Psoas muscle (tissue), 7 donors: ENCODE measurements at regions not wholly inside any gene's neighbourhood (a gene's known extent, or its start where the extent isn't known, plus 50 kb on each side); places are given as distances from the start of the nearest gene placed in this dataset.

Source experiments
- ATAC-seq, 4 donors: fragments of 200-7000 bp; cut with Tn5 transposase; one replicate each; pipeline ENCODE4 v1.9.1; 2020; ENCODE audit warnings: moderate library complexity in 3 of 4, mild to moderate bottlenecking in 2 of 4
- DNase-seq, 2 donors: peaks; one replicate each; pipeline ENCODE4 v3.0.0-alpha.2; 2020
- H3K27ac ChIP-seq: fragments of 200-600 bp; one replicate; pipeline ENCODE4 v1.8.0; 2022
- H3K27me3 ChIP-seq, 3 donors: fragments of 200-600 bp in 1 of 3; one replicate each; pipeline versions ENCODE4 v1.6.1 to v1.8.0; 2013 to 2022; ENCODE audit warnings: low read length in 2 of 3, mild to moderate bottlenecking in 2 of 3, moderate library complexity in 1 of 3; ENCODE audit not compliant: insufficient read depth in 3 of 3
- H3K36me3 ChIP-seq, 2 donors: fragments of 200-600 bp in 1 of 2; one replicate each; pipeline versions ENCODE4 v1.6.1 to v1.8.0; 2013 to 2022; ENCODE audit warnings: low read depth in 1 of 2, mild to moderate bottlenecking in 1 of 2, moderate library complexity in 1 of 2; ENCODE audit not compliant: insufficient read depth in 1 of 2
- H3K4me1 ChIP-seq: fragments of 200-600 bp; one replicate; pipeline ENCODE4 v1.8.0; 2022
- H3K4me3 ChIP-seq: fragments of 200-600 bp; one replicate; pipeline ENCODE4 v1.8.0; 2022; ENCODE audit warnings: mild to moderate bottlenecking
- H3K9me3 ChIP-seq: fragments of 200-600 bp; one replicate; pipeline ENCODE4 v1.8.0; 2022
- WGBS, 3 donors: extraction: QIAGEN DNeasy Blood & Tissue Kit; methylation state at CpG; one replicate each; pipeline versions ENCODE4 v1.1.6 to v1.1.7; 2013; 5-methylcytosine and 5-hydroxymethylcytosine counted together
- intact Hi-C, 2 donors: fragments of 100-400 bp; cut with DNase I; formaldehyde crosslinking; loops; one replicate each; pipeline versions ENCODE4 v1.11.0 to v1.14.2; 2022
- TF ChIP-seq, protein P1 (sequence below): fragments of 200-600 bp; IDR thresholded peaks from one replicate; pipeline ENCODE4 v1.8.0; 2022; ENCODE audit warnings: antibody characterized with exemption
- donor health status: healthy with polysubstance abuse.
- donor health status: DM: no; HTN: no; CAD: no; lungs with moderate emphysema.
- donor health status: Bipolar disorder and iron deficiency.
- donor health status: healthy.
- donor health status: DM: yes; HTN: yes; CAD: no.
- donor health status: DM: no; HTN: no; CAD: no.
- donor health status: DM: yes; HTN: yes; CAD: no.

GRCh38 chr7:52071744-52072143 is 755.1 kb upstream of the COBL start:
- 0 to 59% (median 56%) methylated on average over 1 of the region's 1 CpG for WGBS, 3 donors
- Histone ChIP-seq H3K27me3 (no peaks in the 10 kb centered on the region), H3K36me3 (no peaks in the 10 kb centered on the region), H3K27ac (no peak overlapping the region), H3K4me3 (no peak overlapping the region), H3K4me1 (no peaks in the 10 kb centered on the region), H3K9me3 (no peaks in the 10 kb centered on the region)
- no peak for ATAC-seq
- TF ChIP-seq, protein P1, sequence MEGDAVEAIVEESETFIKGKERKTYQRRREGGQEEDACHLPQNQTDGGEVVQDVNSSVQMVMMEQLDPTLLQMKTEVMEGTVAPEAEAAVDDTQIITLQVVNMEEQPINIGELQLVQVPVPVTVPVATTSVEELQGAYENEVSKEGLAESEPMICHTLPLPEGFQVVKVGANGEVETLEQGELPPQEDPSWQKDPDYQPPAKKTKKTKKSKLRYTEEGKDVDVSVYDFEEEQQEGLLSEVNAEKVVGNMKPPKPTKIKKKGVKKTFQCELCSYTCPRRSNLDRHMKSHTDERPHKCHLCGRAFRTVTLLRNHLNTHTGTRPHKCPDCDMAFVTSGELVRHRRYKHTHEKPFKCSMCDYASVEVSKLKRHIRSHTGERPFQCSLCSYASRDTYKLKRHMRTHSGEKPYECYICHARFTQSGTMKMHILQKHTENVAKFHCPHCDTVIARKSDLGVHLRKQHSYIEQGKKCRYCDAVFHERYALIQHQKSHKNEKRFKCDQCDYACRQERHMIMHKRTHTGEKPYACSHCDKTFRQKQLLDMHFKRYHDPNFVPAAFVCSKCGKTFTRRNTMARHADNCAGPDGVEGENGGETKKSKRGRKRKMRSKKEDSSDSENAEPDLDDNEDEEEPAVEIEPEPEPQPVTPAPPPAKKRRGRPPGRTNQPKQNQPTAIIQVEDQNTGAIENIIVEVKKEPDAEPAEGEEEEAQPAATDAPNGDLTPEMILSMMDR, result no peak
- intact Hi-C loops, result no loop called here
- DNase-seq, result no peak

- H3K4me3 ChIP-seq, result no peak overlapping the region
- H3K4me1 ChIP-seq, result no peaks in the 10 kb centered on the region
- WGBS, 3 donors, result 65 to 76% (median 65%) methylated on average over 1 of the region's 1 CpG
- no peak for DNase-seq
- ATAC-seq, result no peak
- no peak overlapping the region for H3K27ac ChIP-seq
- TF ChIP-seq, protein P1, result no peak
- H3K27me3 ChIP-seq, result no peaks in the 10 kb centered on the region
- H3K36me3 ChIP-seq, result no peaks in the 10 kb centered on the region
- intact Hi-C loops, result no loop called here
- no peaks in the 10 kb centered on the region for H3K9me3 ChIP-seq
Measured at GRCh38 chr7:52064493-52064892, 747.9 kb upstream of the COBL start.

- H3K4me3 ChIP-seq, result no peak overlapping the region
- DNase-seq, result no peak
- ATAC-seq, result no peak
- intact Hi-C loops, result no loop called here
- WGBS, 3 donors, result 64 to 73% (median 71%) methylated on average over 2 of the region's 2 CpGs
- no peaks in the 10 kb centered on the region for H3K4me1 ChIP-seq
- no peaks in the 10 kb centered on the region for H3K9me3 ChIP-seq
- no peak overlapping the region for H3K27ac ChIP-seq
- H3K27me3 ChIP-seq, result no peaks in the 10 kb centered on the region
- H3K36me3 ChIP-seq, result no peaks in the 10 kb centered on the region
- TF ChIP-seq, protein P1, result no peak
Measured at GRCh38 chr7:52061666-52062065, 745.1 kb upstream of the COBL start.

DNA sequence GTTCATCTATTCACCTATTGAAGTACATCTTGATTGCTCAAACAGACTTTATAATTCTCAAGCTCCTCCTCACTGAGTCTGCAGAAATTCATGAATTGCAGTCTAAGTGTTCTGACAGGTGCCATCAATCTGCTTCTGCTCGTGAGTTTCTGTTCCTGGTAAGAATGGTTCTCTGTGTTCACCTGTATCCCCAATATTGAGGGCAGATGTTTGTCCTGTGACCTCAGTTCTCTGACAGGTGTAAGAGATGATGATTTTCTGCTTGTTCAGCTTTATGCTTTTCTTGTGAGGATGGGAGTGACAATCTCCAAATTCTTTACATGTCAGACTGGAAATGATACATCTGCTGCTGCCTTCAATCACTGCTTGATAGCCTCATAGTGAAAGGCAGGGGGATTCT is 736.9 kb upstream of the COBL start:
- intact Hi-C loops, result no loop called here
- 0 to 15% (median 13%) methylated on average over 1 of the region's 1 CpG for WGBS, 3 donors
- ATAC-seq (no peak), DNase-seq (no peak)
- Histone ChIP-seq H3K36me3 (no peaks in the 10 kb centered on the region), H3K9me3 (no peaks in the 10 kb centered on the region), H3K27ac (no peak overlapping the region), H3K27me3 (no peaks in the 10 kb centered on the region), H3K4me1 (no peaks in the 10 kb centered on the region), H3K4me3 (no peak overlapping the region)
- TF ChIP-seq, protein P1, result no peak

- WGBS, 3 donors, result 22 to 34% (median 33%) methylated on average over 4 of the region's 4 CpGs
- H3K4me1 ChIP-seq, result no peaks in the 10 kb centered on the region
- no peaks in the 10 kb centered on the region for H3K27me3 ChIP-seq
- no peak overlapping the region for H3K4me3 ChIP-seq
- no peak overlapping the region for H3K27ac ChIP-seq
- intact Hi-C loops, result no loop called here
- ATAC-seq, result no peak
- H3K36me3 ChIP-seq, result no peaks in the 10 kb centered on the region
- DNase-seq, result no peak
- no peaks in the 10 kb centered on the region for H3K9me3 ChIP-seq
- TF ChIP-seq, protein P1, result no peak
Measured at GRCh38 chr7:52030722-52031121, 714.1 kb upstream of the COBL start.
